H9 (cell line): ENCODE measurements at regions not wholly inside any gene's neighbourhood (a gene's known extent, or its start where the extent isn't known, plus 50 kb on each side); places are given as distances from the start of the nearest gene placed in this dataset.

ENCODE experiments used
- DNase-seq: peaks from one replicate; pipeline ENCODE4 v3.0.0-alpha.2; 2017
- H2AFZ ChIP-seq: one replicate; pipeline ENCODE4 v1.6.1; 2013; ENCODE audit warnings: mild to moderate bottlenecking, low read length, control low read depth, moderate library complexity
- H2AK5ac ChIP-seq: 2 replicates; pipeline ENCODE4 v1.6.1; 2013; ENCODE audit warnings: low read length, control low read depth, mixed read lengths; ENCODE audit not compliant: insufficient read length
- H2BK120ac ChIP-seq: one replicate; pipeline ENCODE4 v1.6.1; 2013; ENCODE audit warnings: low read depth, mild to moderate bottlenecking, low read length, control low read depth, inconsistent platforms; ENCODE audit not compliant: poor library complexity, severe bottlenecking
- H2BK12ac ChIP-seq: 2 replicates; pipeline ENCODE4 v1.6.1; 2013; ENCODE audit warnings: low read length, control low read depth, mixed read lengths, low read depth; ENCODE audit not compliant: insufficient read length
- H2BK15ac ChIP-seq: 2 replicates; pipeline ENCODE4 v1.6.1; 2013; ENCODE audit warnings: low read depth, low read length, control low read depth
- H2BK20ac ChIP-seq: one replicate; pipeline ENCODE4 v1.6.1; 2013; ENCODE audit warnings: low read depth, mild to moderate bottlenecking, low read length, control low read depth, inconsistent platforms; ENCODE audit not compliant: poor library complexity, severe bottlenecking
- H2BK5ac ChIP-seq: 2 replicates; pipeline ENCODE4 v1.6.1; 2013; ENCODE audit warnings: low read length, control low read depth, mixed read lengths; ENCODE audit not compliant: insufficient read length
- H3K14ac ChIP-seq: 2 replicates; pipeline ENCODE4 v1.6.1; 2013; ENCODE audit warnings: low read length, control low read depth; ENCODE audit not compliant: insufficient read depth
- H3K18ac ChIP-seq: 2 replicates; pipeline ENCODE4 v1.6.1; 2013; ENCODE audit warnings: low read depth, mild to moderate bottlenecking, mixed read lengths, low read length, control low read depth; ENCODE audit not compliant: insufficient read length
- H3K23ac ChIP-seq: 2 replicates; pipeline ENCODE4 v1.6.1; 2013; ENCODE audit warnings: low read length, control low read depth, mixed read lengths, low read depth; ENCODE audit not compliant: insufficient read length
- H3K23me2 ChIP-seq: 2 replicates; pipeline ENCODE4 v1.6.1; 2013; ENCODE audit warnings: low read depth, mild to moderate bottlenecking, mixed read lengths, low read length, control low read depth; ENCODE audit not compliant: insufficient read length, poor library complexity, severe bottlenecking
- H3K27ac ChIP-seq: 2 replicates; pipeline ENCODE4 v1.5.1; 2013; ENCODE audit warnings: low read length, control low read depth, mixed read lengths, low read depth; ENCODE audit not compliant: insufficient read length
- H3K27me3 ChIP-seq: 2 replicates; pipeline ENCODE4 v1.6.1; 2013; ENCODE audit warnings: low read length, control low read depth, inconsistent platforms; ENCODE audit not compliant: insufficient read depth
- H3K4ac ChIP-seq: 2 replicates; pipeline ENCODE4 v1.6.1; 2013; ENCODE audit warnings: low read depth, mild to moderate bottlenecking, control low read depth, inconsistent platforms, low read length, moderate library complexity
- H3K4me1 ChIP-seq: 2 replicates; pipeline ENCODE4 v1.6.1; 2013; ENCODE audit warnings: low read length, control low read depth, inconsistent platforms; ENCODE audit not compliant: insufficient read depth
- H3K4me2 ChIP-seq: 2 replicates; pipeline ENCODE4 v1.6.1; 2013; ENCODE audit warnings: low read length, control low read depth, mixed read lengths; ENCODE audit not compliant: insufficient read length, insufficient read depth
- H3K56ac ChIP-seq: 2 replicates; pipeline ENCODE4 v1.6.1; 2013; ENCODE audit warnings: low read depth, mild to moderate bottlenecking, mixed read lengths, low read length, control low read depth; ENCODE audit not compliant: insufficient read length
- H3K79me1 ChIP-seq: 2 replicates; pipeline ENCODE4 v1.6.1; 2013; ENCODE audit warnings: low read depth, mild to moderate bottlenecking, moderate library complexity, low read length, control low read depth, inconsistent platforms; ENCODE audit not compliant: insufficient read depth, poor library complexity, severe bottlenecking
- H3K79me2 ChIP-seq: 2 replicates; pipeline ENCODE4 v1.6.1; 2013; ENCODE audit warnings: low read length, control low read depth, inconsistent platforms; ENCODE audit not compliant: insufficient read depth
- H3K9ac ChIP-seq: 2 replicates; pipeline ENCODE4 v1.6.1; 2013; ENCODE audit warnings: low read length, control low read depth, mixed read lengths; ENCODE audit not compliant: insufficient read length; ENCODE audit errors: extremely low read depth
- H3K9me3 ChIP-seq: one replicate; pipeline ENCODE4 v1.6.1; 2013; ENCODE audit warnings: low read depth, low read length, inconsistent platforms; ENCODE audit not compliant: control insufficient read depth
- H3T11ph ChIP-seq: one replicate; pipeline ENCODE4 v1.6.1; 2013; ENCODE audit warnings: mild to moderate bottlenecking, low read length, control low read depth, inconsistent platforms
- H4K20me1 ChIP-seq: one replicate; pipeline ENCODE4 v1.6.1; 2013; ENCODE audit not compliant: control insufficient read depth, insufficient read length, insufficient read depth
- H4K5ac ChIP-seq: 2 replicates; pipeline ENCODE4 v1.6.1; 2013; ENCODE audit warnings: low read depth, mild to moderate bottlenecking, mixed read lengths, low read length, control low read depth; ENCODE audit not compliant: insufficient read length
- H4K8ac ChIP-seq: replicated peaks from 2 replicates; pipeline ENCODE4 v1.6.1; 2013; ENCODE audit warnings: low read length, control low read depth, mixed read lengths, low read depth; ENCODE audit not compliant: insufficient read length
- H4K91ac ChIP-seq: 2 replicates; pipeline ENCODE4 v1.6.1; 2013; ENCODE audit warnings: low read depth, mild to moderate bottlenecking, moderate library complexity, mixed read lengths, low read length, control low read depth; ENCODE audit not compliant: insufficient read length
- H3K27ac Mint-ChIP-seq, 3 experiments: 2 replicates in 2 of 3; 3 replicates in 1 of 3; pipeline ENCODE4 v1.8.0; 2020 to 2021; ENCODE audit warnings: mixed read lengths in 3 of 3, mild to moderate bottlenecking in 1 of 3, moderate library complexity in 1 of 3
- H3K27me3 Mint-ChIP-seq: 2 replicates; pipeline ENCODE4 v1.8.0; 2021; ENCODE audit warnings: low read depth, mild to moderate bottlenecking, moderate library complexity, mixed read lengths
- H3K36me3 Mint-ChIP-seq, 3 experiments: 2 replicates in 2 of 3; 3 replicates in 1 of 3; pipeline ENCODE4 v1.8.0; 2020 to 2021; ENCODE audit warnings: low read depth in 3 of 3, mixed read lengths in 3 of 3; ENCODE audit not compliant: insufficient read depth in 1 of 3
- H3K4me1 Mint-ChIP-seq, 2 experiments: 2 replicates each; pipeline ENCODE4 v1.8.0; 2020; ENCODE audit warnings: mixed read lengths in 2 of 2
- H3K4me3 Mint-ChIP-seq, 2 experiments: 2 replicates in 1 of 2; 3 replicates in 1 of 2; pipeline ENCODE4 v1.8.0; 2020 to 2021; ENCODE audit warnings: mild to moderate bottlenecking in 2 of 2, mixed read lengths in 2 of 2, moderate library complexity in 1 of 2
- H3K9me3 Mint-ChIP-seq, 2 experiments: 2 replicates in 1 of 2; 3 replicates in 1 of 2; pipeline ENCODE4 v1.8.0; 2020; ENCODE audit warnings: mild to moderate bottlenecking in 2 of 2, mixed read lengths in 2 of 2, moderate library complexity in 1 of 2
- CTCF ChIP-seq: fragments of 200-600 bp; sonication (generic); conservative IDR thresholded peaks from 3 replicates; pipeline ENCODE4 v1.8.0; 2021; ENCODE audit warnings: antibody characterized with exemption, mild to moderate bottlenecking
- WGBS: extraction: QIAGEN DNeasy Blood & Tissue Kit; methylation state at CpG from one replicate; pipeline ENCODE4 v1.1.7; 2013; ENCODE audit warnings: missing lambda C conversion rate, low lambda C conversion rate, mixed read lengths; ENCODE audit not compliant: insufficient read length; ENCODE audit errors: extremely low coverage; 5-methylcytosine and 5-hydroxymethylcytosine counted together

- no peak overlapping the region for H2BK12ac ChIP-seq
- no peak overlapping the region for H3K56ac ChIP-seq
- H3K23me2 ChIP-seq = no peaks in the 10 kb centered on the region
- no peak overlapping the region for H4K5ac ChIP-seq
- H2BK15ac ChIP-seq = no peak overlapping the region
- no peaks in the 10 kb centered on the region for H3K9me3 ChIP-seq
- H3K4ac ChIP-seq = no peak overlapping the region
- H3K27me3 ChIP-seq = no peaks in the 10 kb centered on the region
- Mint-ChIP-seq H3K4me1 (peaks cover 0 to 4% of the 10 kb centered on the region in 2 experiments; a peak in 2 of 4 replicates), H3K4me3 (no peak overlapping the region), H3K36me3 (no peaks in the 10 kb centered on the region), H3K27ac (no peak overlapping the region), H3K9me3 (no peaks in the 10 kb centered on the region), H3K27me3 (no peaks in the 10 kb centered on the region)
- H4K91ac ChIP-seq = no peak overlapping the region
- no CpG with 5 or more reads among the region's 2 CpGs for WGBS
- H3K9ac ChIP-seq = no peak overlapping the region
- no peaks in the 10 kb centered on the region for H4K20me1 ChIP-seq
- no peak overlapping the region for H3K4me2 ChIP-seq
- no peak overlapping the region for H3K14ac ChIP-seq
- no peak overlapping the region for H3K27ac ChIP-seq
- no peak overlapping the region for H2BK20ac ChIP-seq
- H3K4me1 ChIP-seq = no peaks in the 10 kb centered on the region
- no peaks in the 10 kb centered on the region for H3K79me1 ChIP-seq
- no peak overlapping the region for H2BK120ac ChIP-seq
- H3K18ac ChIP-seq = no peak overlapping the region
- H2AK5ac ChIP-seq = no peak overlapping the region
- DNase-seq = no peak
- TF ChIP-seq CTCF = no peak
- no peak overlapping the region for H3K23ac ChIP-seq
- H3T11ph ChIP-seq = no peak overlapping the region
- no peaks in the 10 kb centered on the region for H3K79me2 ChIP-seq
- H2BK5ac ChIP-seq = no peak overlapping the region
- no peak overlapping the region for H2AFZ ChIP-seq
- H4K8ac ChIP-seq = no peak overlapping the region
Observed at GRCh38 chr9:104025945-104026344, 68.2 kb upstream of the SMC2 start.
